ENCODE measurements at regions not wholly inside any gene's neighbourhood (a gene's known extent, or its start where the extent isn't known, plus 50 kb on each side); places are given as distances from the start of the nearest gene placed in this dataset.

DNA sequence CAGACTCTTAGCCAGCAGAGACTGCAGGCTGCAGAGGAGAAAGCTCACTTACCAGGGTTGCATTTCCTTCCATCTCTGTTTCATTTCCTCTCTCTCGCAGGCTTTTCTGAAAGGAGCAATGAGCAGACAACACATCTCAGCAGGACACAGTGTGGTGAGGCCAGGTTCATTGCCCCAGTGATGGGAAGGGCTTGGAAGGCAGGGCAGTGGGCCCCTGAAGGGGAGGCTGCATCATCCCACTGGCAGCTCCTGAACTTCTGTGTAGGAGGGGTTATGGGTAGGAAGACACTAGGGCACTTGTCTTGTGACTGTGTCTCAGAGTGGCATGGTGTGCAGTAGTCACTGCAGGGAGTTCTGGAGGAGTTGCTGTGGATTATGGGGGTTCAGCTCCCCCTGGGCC is 246.8 kb downstream of the QKI start (continued):
- TF ChIP-seq EP400 (IDR thresholded peaks at IDR 0.05) (no peak), ATF1 (CRISPR knock-in tag; IDR thresholded peaks at IDR 0.05) (no peak), ATF1 (tag; IDR thresholded peaks at IDR 0.05) (no peak), ZNF124 (CRISPR knock-in tag; IDR thresholded peaks at IDR 0.05) (no peak), XRCC4 (IDR thresholded peaks at IDR 0.05; ENCODE audit: extremely low read depth, insufficient read depth, insufficient read length) (no peak), FOXJ3 (CRISPR knock-in tag; IDR thresholded peaks at IDR 0.05) (no peak)
- TF ChIP-seq, protein P1, sequence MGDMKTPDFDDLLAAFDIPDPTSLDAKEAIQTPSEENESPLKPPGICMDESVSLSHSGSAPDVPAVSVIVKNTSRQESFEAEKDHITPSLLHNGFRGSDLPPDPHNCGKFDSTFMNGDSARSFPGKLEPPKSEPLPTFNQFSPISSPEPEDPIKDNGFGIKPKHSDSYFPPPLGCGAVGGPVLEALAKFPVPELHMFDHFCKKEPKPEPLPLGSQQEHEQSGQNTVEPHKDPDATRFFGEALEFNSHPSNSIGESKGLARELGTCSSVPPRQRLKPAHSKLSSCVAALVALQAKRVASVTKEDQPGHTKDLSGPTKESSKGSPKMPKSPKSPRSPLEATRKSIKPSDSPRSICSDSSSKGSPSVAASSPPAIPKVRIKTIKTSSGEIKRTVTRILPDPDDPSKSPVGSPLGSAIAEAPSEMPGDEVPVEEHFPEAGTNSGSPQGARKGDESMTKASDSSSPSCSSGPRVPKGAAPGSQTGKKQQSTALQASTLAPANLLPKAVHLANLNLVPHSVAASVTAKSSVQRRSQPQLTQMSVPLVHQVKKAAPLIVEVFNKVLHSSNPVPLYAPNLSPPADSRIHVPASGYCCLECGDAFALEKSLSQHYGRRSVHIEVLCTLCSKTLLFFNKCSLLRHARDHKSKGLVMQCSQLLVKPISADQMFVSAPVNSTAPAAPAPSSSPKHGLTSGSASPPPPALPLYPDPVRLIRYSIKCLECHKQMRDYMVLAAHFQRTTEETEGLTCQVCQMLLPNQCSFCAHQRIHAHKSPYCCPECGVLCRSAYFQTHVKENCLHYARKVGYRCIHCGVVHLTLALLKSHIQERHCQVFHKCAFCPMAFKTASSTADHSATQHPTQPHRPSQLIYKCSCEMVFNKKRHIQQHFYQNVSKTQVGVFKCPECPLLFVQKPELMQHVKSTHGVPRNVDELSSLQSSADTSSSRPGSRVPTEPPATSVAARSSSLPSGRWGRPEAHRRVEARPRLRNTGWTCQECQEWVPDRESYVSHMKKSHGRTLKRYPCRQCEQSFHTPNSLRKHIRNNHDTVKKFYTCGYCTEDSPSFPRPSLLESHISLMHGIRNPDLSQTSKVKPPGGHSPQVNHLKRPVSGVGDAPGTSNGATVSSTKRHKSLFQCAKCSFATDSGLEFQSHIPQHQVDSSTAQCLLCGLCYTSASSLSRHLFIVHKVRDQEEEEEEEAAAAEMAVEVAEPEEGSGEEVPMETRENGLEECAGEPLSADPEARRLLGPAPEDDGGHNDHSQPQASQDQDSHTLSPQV (IDR thresholded peaks at IDR 0.05), result no peak

DNA sequence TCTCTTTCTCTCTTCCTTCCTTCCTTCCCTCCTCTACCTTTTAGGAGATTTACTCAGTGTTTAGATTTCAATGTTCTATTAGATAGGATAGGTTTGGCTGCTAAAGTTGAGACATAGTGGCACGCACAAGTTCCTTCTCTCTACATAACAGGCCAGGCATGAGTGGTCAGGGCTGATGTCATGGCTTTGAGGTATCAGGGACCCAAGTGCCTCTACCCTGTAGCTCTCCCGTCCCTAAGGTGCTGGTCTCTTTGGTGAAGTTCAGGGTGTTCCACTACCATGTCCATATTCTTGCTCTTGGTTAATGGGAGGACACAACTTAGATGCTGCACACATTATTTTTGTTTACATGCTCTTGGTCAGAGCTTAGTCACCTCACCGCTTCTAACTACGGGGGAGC is 245.3 kb downstream of the QKI start:
- ChIA-PET CTCF (ENCODE audit: low intra/inter-chr PET ratio) (no interaction called here), POLR2A (interaction anchor here (0.7 kb wide), 1 partner anchor 60 kb away, joined by 3 read pairs; no protein-coding TSS in a partner anchor)
- H3K9ac ChIP-seq (ENCODE audit: insufficient read depth in 1 of 2, low read depth in 2 of 2, low read length in 2 of 2), result no peak overlapping the region
- H3K4me1 ChIP-seq (replicated peaks in 1 of 2; ENCODE audit: control insufficient read depth in 2 of 2, insufficient read depth in 2 of 2, low read length in 2 of 2), result no peaks in the 10 kb centered on the region
- no peak overlapping the region for H3K4me2 ChIP-seq (ENCODE audit: insufficient read depth, low read length)
- no peaks in the 10 kb centered on the region for H3K9me1 ChIP-seq (ENCODE audit: control insufficient read depth, insufficient read depth, low read length)
- no peak for ATAC-seq
- in situ Hi-C loops (cut with MboI) (no loop called here), intact Hi-C loops (cut with micrococcal nuclease) (loop anchor here (10.0 kb wide), 1 partner anchor 445 kb away; no protein-coding TSS in a partner anchor)
- H3K27me3 ChIP-seq (ENCODE audit: control insufficient read depth in 2 of 2, insufficient read depth in 2 of 2, low read length in 2 of 2), result peaks cover 29 to 34% of the 10 kb centered on the region in 2 experiments
- no peaks in the 10 kb centered on the region for H3K79me2 ChIP-seq (ENCODE audit: control insufficient read depth, insufficient read depth, low read length)
- TF ChIP-seq SMAD4 (CRISPR knock-in tag; conservative IDR thresholded peaks at IDR 0.05) (no peak), ZNF384 (IDR thresholded peaks at IDR 0.05; ENCODE audit: low read depth, low read length) (no peak), CEBPB (tag; IDR thresholded peaks at IDR 0.05) (no peak)
- TF ChIP-seq, protein P2, sequence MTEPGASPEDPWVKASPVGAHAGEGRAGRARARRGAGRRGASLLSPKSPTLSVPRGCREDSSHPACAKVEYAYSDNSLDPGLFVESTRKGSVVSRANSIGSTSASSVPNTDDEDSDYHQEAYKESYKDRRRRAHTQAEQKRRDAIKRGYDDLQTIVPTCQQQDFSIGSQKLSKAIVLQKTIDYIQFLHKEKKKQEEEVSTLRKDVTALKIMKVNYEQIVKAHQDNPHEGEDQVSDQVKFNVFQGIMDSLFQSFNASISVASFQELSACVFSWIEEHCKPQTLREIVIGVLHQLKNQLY (CRISPR knock-in tag; conservative IDR thresholded peaks at IDR 0.05), result no peak
- no peak for DNase-seq (ENCODE audit: extremely low read depth in 1 of 4, low spot score in 3 of 4)
- H3K4me3 ChIP-seq, result no peak overlapping the region
- no peaks in the 10 kb centered on the region for H3K9me3 ChIP-seq (replicated peaks; ENCODE audit: control insufficient read depth, insufficient read depth, low read depth, low read length)
- no peak overlapping the region for H2AFZ ChIP-seq (ENCODE audit: low read depth, low read length)
- WGBS (ENCODE audit: insufficient coverage, low coverage, missing lambda C conversion rate), result 0% methylated on average over 4 of the region's 4 CpGs
- FAIRE-seq, result no peak
- H4K20me1 ChIP-seq (replicated peaks; ENCODE audit: control insufficient read depth, insufficient read depth, low read length), result no peaks in the 10 kb centered on the region; the same call in 1 of the 2 replicates
- H3K36me3 ChIP-seq (ENCODE audit: control insufficient read depth, insufficient read depth, low read length), result no peaks in the 10 kb centered on the region
- no peak overlapping the region for H3K27ac ChIP-seq (ENCODE audit: extremely low read depth, low read depth, low read length)
- no TSS peak for BruUV-seq (replicated peaks)

Data from K562 (cell line).